ENCODE measurements at regions not wholly inside any gene's neighbourhood (a gene's known extent, or its start where the extent isn't known, plus 50 kb on each side); places are given as distances from the start of the nearest gene placed in this dataset.

GRCh38 chr2:9102861-9103662 lies 99.6 kb upstream of the MBOAT2 start:
- DNase-seq: no peak

DNA sequence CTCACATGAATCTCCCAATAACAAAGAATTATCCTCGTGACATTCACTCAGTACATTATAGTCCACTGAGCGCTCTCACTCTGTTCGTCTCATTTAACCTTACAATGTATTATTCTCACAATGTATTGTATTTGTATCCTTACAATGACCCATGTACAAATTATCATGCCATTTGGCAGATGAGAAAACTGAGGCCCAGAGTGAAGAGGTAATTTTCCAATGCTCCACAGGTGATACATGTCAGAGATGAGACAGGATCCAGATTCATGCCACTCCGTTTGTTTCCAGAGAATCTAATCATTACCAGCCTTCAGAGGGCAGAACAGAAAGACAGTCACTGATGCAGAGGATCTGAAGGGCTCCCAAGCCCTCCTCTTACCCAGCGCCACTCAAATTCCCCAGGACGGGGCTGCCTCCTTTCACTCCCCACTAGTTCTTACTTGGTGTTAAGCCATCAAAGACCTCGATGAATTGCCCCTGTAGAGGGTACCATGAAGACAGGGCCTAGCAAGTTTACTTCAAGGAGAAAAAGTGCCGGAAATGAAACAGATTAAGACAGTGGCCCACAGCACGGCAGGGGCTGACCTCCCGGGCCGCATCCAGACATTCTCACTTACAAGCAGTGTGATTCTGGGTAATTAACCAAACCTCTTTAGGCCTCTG lies 98.4 kb upstream of the MBOAT2 start:
- no peak for DNase-seq

- no peak for DNase-seq
Observed at GRCh38 chr2:9100080-9100876, 96.8 kb upstream of the MBOAT2 start.

DNA sequence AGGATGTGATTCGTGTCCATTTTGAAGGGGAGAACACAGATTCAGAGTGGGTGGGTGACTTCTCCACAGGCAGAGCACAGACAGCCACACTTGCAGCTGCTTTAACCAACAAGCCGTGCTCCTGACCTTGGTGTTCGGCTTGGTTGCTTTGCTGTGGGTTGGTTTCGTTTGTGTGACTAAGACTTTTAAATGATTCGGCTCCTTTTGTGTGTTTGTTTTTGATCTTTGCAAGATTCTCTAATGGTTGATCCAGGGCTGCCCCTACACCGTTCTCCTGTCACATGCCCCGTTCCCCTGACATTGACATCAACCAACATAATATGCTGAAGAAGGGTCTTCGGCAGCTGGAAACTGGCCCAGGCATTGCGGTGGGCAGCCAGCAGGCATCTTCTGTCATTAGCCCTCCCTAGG lies 95.9 kb upstream of the MBOAT2 start:
- DNase-seq: no peak

GRCh38 chr2:9097892-9098291 lies 94.4 kb upstream of the MBOAT2 start:
- no peak for DNase-seq

DNA sequence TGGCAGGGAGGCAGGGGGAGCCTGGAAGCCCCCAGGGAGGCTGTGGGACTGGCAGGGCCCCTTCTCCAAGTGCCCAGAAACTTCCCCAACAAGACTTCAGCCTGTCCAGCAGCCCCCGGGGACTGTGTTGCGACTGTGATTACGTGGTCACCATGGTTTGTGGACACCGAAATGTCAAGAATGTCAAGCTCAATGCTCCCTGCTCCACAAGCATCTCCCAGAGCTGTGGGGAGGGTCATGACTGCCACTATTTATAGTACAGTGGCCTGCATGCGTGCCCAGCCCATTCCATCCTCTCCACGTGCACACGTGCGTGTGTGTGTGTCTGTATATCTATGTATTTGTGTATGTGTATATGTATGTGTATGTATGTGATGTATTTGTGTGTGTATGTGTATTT lies 93.8 kb upstream of the MBOAT2 start:
- DNase-seq: no peak

DNA sequence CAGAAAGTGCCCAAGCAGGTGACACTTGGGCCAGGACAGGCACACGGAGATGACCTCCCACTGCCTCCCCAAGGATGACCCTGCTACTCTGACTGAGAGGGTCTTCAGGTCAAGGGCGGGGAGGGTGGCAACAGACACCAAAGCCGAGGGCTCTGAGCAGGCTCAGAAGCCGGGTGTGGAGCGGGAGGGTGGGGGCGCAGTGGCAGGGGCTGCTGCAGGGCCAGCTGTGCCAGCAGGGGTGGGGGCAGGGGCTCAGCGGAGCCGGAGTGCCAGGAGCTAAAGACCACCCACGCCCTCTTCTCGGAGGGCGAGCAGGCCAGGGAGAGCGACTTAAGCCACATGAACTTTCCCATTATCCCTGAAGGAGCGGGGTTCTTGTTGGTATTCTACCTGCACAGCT lies 93.3 kb upstream of the MBOAT2 start:
- DNase-seq: no peak

GRCh38 chr2:9095690-9096089 lies 92.2 kb upstream of the MBOAT2 start:
- no peak for DNase-seq

DNA sequence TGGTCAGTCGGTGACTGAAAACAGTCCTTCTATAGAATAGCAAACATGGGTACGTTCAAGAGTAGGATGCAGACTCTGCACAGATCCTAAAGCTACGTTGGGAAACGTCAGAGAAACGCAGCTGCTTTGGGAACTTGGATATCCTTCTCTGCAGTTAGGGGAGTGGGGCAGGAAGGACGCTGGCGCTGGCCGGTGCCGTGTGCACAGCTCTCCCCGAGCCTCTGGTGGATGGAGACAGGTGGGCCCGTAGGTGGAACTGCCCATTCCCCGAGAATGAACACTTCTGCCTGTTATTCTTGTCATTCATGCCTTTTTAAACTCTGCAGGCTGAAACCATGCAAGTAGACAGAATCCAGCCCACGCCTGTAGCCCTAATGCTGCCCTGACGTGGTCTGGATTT lies 91.7 kb upstream of the MBOAT2 start:
- no peak for DNase-seq

DNA sequence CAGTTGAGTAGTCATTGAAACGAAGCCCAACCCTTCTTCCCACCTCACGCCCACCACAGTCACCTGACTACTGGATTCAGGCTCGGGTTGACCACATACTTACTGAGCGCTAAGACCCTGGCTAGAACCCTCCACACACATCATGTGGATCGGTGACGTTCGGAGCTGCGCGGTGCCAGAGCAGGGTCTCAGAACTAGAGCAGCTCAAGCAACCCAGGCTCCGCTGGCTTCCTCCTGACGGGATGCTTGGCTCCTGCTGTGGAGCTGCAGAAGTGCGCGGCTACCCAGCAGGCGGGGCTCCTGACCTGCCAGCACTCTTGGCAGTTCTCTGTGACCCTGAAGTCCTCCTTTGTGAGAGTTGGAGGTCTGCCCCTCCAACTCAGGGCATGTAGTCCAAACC lies 90.6 kb upstream of the MBOAT2 start:
- no peak for DNase-seq

- DNase-seq: no peak
Observed at GRCh38 chr2:9093324-9093723, 89.8 kb upstream of the MBOAT2 start.

GRCh38 chr2:9092383-9093282 lies 89.1 kb upstream of the MBOAT2 start:
- no peak for DNase-seq

- DNase-seq: no peak
Observed at GRCh38 chr2:9091811-9092210, 88.3 kb upstream of the MBOAT2 start.

- no peak for DNase-seq
Observed at GRCh38 chr2:9089831-9090230, 86.3 kb upstream of the MBOAT2 start.

- DNase-seq: no peak
Observed at GRCh38 chr2:9087121-9087681, 83.7 kb upstream of the MBOAT2 start.

- DNase-seq: no peak
Observed at GRCh38 chr2:9086465-9086864, 83.0 kb upstream of the MBOAT2 start.

DNA sequence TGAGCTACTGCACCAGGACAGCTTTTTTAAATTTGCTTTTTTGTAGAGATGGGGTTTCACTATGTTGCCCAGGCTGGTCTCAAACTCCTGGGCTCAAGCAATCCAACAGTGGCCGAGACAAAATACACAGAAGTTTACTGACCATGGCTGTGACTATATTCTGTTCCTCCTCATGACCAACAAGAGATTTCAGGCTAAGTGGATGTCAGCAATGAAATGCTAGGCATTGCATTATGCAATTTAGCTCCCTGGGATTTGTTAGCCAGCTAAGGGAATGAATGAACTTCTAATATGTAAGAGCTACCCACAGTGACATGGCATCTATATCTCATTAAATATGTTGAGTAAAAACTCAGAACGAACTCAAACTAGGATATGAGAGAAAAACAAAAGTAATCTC lies 81.9 kb upstream of the MBOAT2 start:
- DNase-seq: no peak

DNA sequence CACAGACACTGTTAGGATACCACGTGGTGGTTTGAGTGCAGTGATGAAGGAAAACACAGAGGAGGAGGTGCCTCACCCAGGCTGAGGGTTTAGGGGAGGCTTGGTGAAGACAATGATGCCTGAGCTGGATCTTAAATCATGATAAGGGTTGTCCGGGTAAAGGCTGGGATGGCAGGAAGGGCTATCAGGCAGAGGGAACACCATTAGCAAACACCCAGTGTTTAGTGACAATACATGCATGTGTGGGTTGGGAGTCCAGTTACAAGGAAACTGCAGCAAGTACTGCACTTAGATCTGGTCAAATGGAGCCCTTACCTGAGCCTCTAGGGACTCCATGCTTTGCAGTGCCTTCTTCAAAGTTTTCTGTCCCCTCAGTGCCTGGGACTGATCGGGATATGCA lies 79.8 kb upstream of the MBOAT2 start:
- no peak for DNase-seq

DNA sequence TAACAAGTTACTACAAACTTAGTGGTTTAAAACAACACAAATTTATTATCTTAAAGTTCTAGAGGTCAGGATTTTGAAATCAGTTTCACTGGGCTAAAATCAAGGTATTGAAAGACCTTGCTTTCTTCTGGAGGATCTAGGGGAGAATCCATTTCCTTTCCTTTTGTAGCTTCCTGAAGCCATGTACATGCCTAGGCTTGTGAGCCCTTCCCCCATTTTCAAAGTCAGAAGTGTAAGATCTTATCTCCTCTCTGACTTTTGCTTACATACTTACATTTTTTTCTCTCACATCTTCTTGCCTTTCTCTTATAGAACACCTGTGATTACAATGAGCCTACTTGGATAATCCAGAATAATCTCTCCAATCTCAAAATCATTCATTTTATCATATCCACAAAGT lies 78.7 kb upstream of the MBOAT2 start:
- DNase-seq: no peak

DNA sequence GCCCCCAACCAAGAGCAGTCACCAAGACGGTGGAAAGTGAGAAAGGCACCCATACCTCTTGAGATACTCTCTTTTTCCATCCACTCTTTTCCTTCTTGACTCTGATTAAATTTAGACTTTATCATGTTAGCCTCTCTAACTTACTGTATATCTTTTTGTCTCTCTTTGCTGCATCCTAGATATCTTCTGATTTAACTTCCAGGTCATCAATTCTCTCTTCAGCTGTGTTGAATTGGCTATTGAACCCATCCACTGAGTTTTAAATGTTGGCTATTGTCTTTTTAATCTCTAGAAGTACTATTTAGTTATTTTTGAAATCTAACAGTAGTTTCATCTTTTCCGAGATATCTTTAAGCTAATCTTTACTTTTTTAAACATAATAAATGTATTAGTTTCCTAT lies 78.3 kb upstream of the MBOAT2 start:
- DNase-seq: no peak

DNA sequence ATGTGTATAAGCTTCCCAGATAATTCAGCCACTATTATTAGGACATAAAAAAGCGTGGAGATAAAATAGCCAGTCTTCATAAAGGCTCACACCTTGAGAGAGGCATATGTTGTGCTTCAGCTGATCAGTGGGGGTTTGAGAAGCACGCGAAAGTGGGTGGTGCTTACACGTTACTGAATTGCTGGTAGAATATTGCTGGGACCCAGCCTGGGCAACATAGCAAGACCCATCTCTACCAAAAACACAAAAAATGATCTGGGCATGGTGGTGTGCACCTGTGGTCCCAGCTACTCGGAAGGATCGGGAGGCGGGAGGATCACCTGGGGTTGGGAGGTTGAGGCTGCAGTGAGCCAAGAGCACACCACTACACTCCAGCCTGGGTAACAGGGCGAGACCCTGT lies 74.9 kb upstream of the MBOAT2 start:
- no peak for DNase-seq

DNA sequence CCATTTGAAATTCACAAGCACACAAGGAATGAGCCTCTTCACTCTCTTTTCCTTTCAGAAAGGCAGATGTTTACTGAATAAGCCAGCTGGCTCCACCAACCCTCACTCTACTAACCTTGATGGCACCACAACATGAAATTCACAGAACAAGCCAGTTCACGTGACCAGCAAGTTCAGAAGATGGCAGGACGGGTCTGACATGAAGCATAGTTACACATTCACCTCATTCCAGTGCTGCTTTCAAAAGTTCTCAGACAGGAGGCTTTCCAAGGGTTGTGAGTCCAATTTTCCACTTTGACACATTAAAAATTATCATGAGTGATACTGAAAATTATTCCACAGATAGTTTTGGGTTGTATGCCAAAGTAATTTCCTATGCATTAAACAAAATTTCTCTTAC lies 74.2 kb upstream of the MBOAT2 start:
- DNase-seq: no peak

DNA sequence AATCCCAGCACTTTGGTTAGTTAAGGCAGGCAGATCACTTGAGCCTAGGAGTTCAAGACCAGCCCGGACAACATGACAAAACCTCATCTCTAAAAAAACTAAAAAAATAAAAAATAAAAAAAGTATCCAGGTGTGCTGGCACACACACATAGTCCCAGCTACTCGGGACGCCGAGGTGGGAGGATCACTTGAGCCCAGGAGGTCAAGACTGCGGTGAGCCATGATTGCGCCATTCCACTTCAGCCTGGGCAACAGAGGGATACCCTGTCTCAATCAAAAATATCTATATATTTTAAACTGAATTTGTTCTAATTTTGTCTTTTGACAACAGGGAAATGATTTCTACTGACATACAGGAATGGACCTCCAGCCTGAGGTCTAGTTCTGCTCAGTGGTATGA lies 73.3 kb upstream of the MBOAT2 start:
- DNase-seq: no peak

All from NCI-H446 treated with DMSO at 0.1 percent for 48 hours (cell line).